Left lung (tissue), 4 donors: ENCODE measurements at regions not wholly inside any gene's neighbourhood (a gene's known extent, or its start where the extent isn't known, plus 50 kb on each side); places are given as distances from the start of the nearest gene placed in this dataset.

ENCODE experiments used
- ATAC-seq: fragments of 200-7000 bp; cut with Tn5 transposase; one replicate; pipeline ENCODE4 v1.9.1; 2020; ENCODE audit warnings: moderate library complexity
- DNase-seq, 4 donors: peaks; one replicate each; pipeline ENCODE4 v3.0.0-alpha.2; 2013 to 2020
- H3K27ac ChIP-seq, 2 donors: fragments of 200-600 bp; sonication (generic) in 1 of 2; one replicate each; pipeline versions ENCODE4 v1.5.0 to v1.8.0; 2020 to 2021
- H3K27me3 ChIP-seq, 2 donors: fragments of 200-600 bp; sonication (generic) in 1 of 2; one replicate each; pipeline versions ENCODE4 v1.5.0 to v1.8.0; 2020 to 2021
- H3K36me3 ChIP-seq, 2 donors: fragments of 200-600 bp; sonication (generic) in 1 of 2; one replicate each; pipeline versions ENCODE4 v1.5.0 to v1.8.0; 2020 to 2021
- H3K4me1 ChIP-seq, 2 donors: fragments of 200-600 bp; one replicate each; pipeline ENCODE4 v1.8.0; 2021
- H3K4me3 ChIP-seq, 2 donors: fragments of 200-600 bp; sonication (generic) in 1 of 2; one replicate each; pipeline versions ENCODE4 v1.5.0 to v1.8.0; 2020 to 2021; ENCODE audit warnings: mild to moderate bottlenecking in 1 of 2
- H3K9me3 ChIP-seq, 2 donors: fragments of 200-600 bp; sonication (generic) in 1 of 2; one replicate each; pipeline versions ENCODE4 v1.5.0 to v1.8.0; 2020 to 2021
- CTCF ChIP-seq, 2 donors: fragments of 200-600 bp; sonication (generic) in 1 of 2; IDR thresholded peaks; one replicate each; pipeline versions ENCODE4 v1.5.0 to v1.8.0; 2021; ENCODE audit warnings: antibody characterized with exemption in 2 of 2
- intact Hi-C, 2 donors: fragments of 100-400 bp; cut with DNase I; formaldehyde crosslinking; loops; one replicate each; pipeline versions ENCODE4 v1.11.2 to v1.14.2; 2022
- donor health status: DM: no; HTN: yes; CAD: no.
- donor health status: DM: no; HTN: no; CAD: no.

GRCh38 chr5:133668458-133668857, 56.1 kb upstream of the FSTL4 start:
- H3K27ac ChIP-seq, result no peak overlapping the region
- H3K36me3 ChIP-seq, result no peaks in the 10 kb centered on the region
- intact Hi-C loops, result no loop called here
- DNase-seq, result no peak
- H3K27me3 ChIP-seq, result peaks cover 0 to 5% of the 10 kb centered on the region in 2 donors
- H3K4me3 ChIP-seq, result no peak overlapping the region
- no peaks in the 10 kb centered on the region for H3K4me1 ChIP-seq
- no peak for TF ChIP-seq CTCF (IDR thresholded peaks at IDR 0.05)
- H3K9me3 ChIP-seq, result peaks cover 0 to 14% of the 10 kb centered on the region in 2 donors
- no peak for ATAC-seq

GRCh38 chr5:133667217-133667616, 54.9 kb upstream of the FSTL4 start:
- no peak overlapping the region for H3K27ac ChIP-seq

GRCh38 chr5:133665571-133665970, 53.2 kb upstream of the FSTL4 start:
- Histone ChIP-seq H3K36me3 (no peaks in the 10 kb centered on the region), H3K9me3 (peaks cover 0 to 7% of the 10 kb centered on the region in 2 donors), H3K4me3 (no peak overlapping the region), H3K27me3 (peaks cover 0 to 5% of the 10 kb centered on the region in 2 donors), H3K27ac (no peak overlapping the region), H3K4me1 (no peaks in the 10 kb centered on the region)
- intact Hi-C loops, result no loop called here
- no peak for TF ChIP-seq CTCF (IDR thresholded peaks at IDR 0.05)
- ATAC-seq (no peak), DNase-seq (no peak)

More at GRCh38 chr5:133667217-133667616, 54.9 kb upstream of the FSTL4 start:
- no peak for TF ChIP-seq CTCF (IDR thresholded peaks at IDR 0.05)
- H3K36me3 ChIP-seq, result no peaks in the 10 kb centered on the region
- peaks cover 0 to 5% of the 10 kb centered on the region in 2 donors for H3K27me3 ChIP-seq
- intact Hi-C loops, result no loop called here
- DNase-seq, result no peak
- H3K4me1 ChIP-seq, result no peaks in the 10 kb centered on the region
- no peak overlapping the region for H3K4me3 ChIP-seq
- H3K9me3 ChIP-seq, result peaks cover 0 to 14% of the 10 kb centered on the region in 2 donors
- no peak for ATAC-seq

- TF ChIP-seq CTCF (IDR thresholded peaks at IDR 0.05), result no peak
- no peak for ATAC-seq
- Histone ChIP-seq H3K36me3 (no peaks in the 10 kb centered on the region), H3K4me3 (no peak overlapping the region), H3K4me1 (no peaks in the 10 kb centered on the region), H3K27ac (no peak overlapping the region), H3K9me3 (no peaks in the 10 kb centered on the region), H3K27me3 (peaks cover 0 to 4% of the 10 kb centered on the region in 2 donors)
- intact Hi-C loops, result no loop called here
- DNase-seq, result no peak
These were observed 52.1 kb upstream of the FSTL4 start for GRCh38 chr5:133664422-133664821.

- no peak for DNase-seq
These were observed 51.2 kb upstream of the FSTL4 start for GRCh38 chr5:133663397-133664054.

More at GRCh38 chr5:133663397-133664054, 51.2 kb upstream of the FSTL4 start:
- no peaks in the 10 kb centered on the region for H3K36me3 ChIP-seq
- H3K27me3 ChIP-seq, result no peaks in the 10 kb centered on the region
- intact Hi-C loops, result no loop called here
- H3K4me1 ChIP-seq, result no peaks in the 10 kb centered on the region
- TF ChIP-seq CTCF (IDR thresholded peaks at IDR 0.05), result no peak
- ATAC-seq, result no peak
- no peak overlapping the region for H3K4me3 ChIP-seq
- no peak overlapping the region for H3K27ac ChIP-seq
- H3K9me3 ChIP-seq, result no peaks in the 10 kb centered on the region
